DND-41 (cell line): ENCODE measurements at regions not wholly inside any gene's neighbourhood (a gene's known extent, or its start where the extent isn't known, plus 50 kb on each side); places are given as distances from the start of the nearest gene placed in this dataset.
"Not testable (repeated sequence)": the region's sequence is repeated elsewhere in the genome, so short reads cannot be mapped to it uniquely, and the experiment has no call there.

Experiments
- ATAC-seq: fragments of 200-7000 bp; cut with Tn5 transposase; 3 replicates; pipeline ENCODE4 v1.9.1; 2021; ENCODE audit warnings: low read depth; ENCODE audit not compliant: insufficient read depth
- DNase-seq: peaks from one replicate; pipeline ENCODE4 v3.0.0-alpha.2; 2020
- H2AFZ ChIP-seq: 2 replicates; pipeline ENCODE4 v1.6.0; 2012; ENCODE audit warnings: low read depth, low read length
- H3K27ac ChIP-seq: 2 replicates; pipeline ENCODE4 v1.5.1; 2012; ENCODE audit warnings: low read length, inconsistent platforms
- H3K27me3 ChIP-seq: fragments of 200-600 bp; sonication (generic); 2 replicates; pipeline ENCODE4 v1.6.0; 2012; ENCODE audit warnings: low read length, mild to moderate bottlenecking, inconsistent platforms; ENCODE audit not compliant: insufficient read depth, poor library complexity
- H3K36me3 ChIP-seq: 2 replicates; pipeline ENCODE4 v1.5.1; 2012; ENCODE audit warnings: low read length, inconsistent platforms; ENCODE audit not compliant: insufficient read depth
- H3K4me1 ChIP-seq: 2 replicates; pipeline ENCODE4 v1.5.1; 2012; ENCODE audit warnings: mild to moderate bottlenecking, low read length; ENCODE audit not compliant: insufficient read depth
- H3K4me2 ChIP-seq: 2 replicates; pipeline ENCODE4 v1.6.0; 2012; ENCODE audit warnings: mild to moderate bottlenecking, moderate library complexity, low read length, inconsistent platforms; ENCODE audit not compliant: insufficient read depth
- H3K4me3 ChIP-seq, 2 experiments: fragments of 200-600 bp in 1 of 2; shearing (Covaris generic) in 1 of 2; 2 replicates each; pipeline ENCODE4 v1.5.1; 2012 to 2016; ENCODE audit warnings: inconsistent platforms in 2 of 2, low read length in 2 of 2, mild to moderate bottlenecking in 2 of 2, low read depth in 1 of 2, moderate library complexity in 1 of 2
- H3K79me2 ChIP-seq: 2 replicates; pipeline ENCODE4 v1.6.0; 2012; ENCODE audit warnings: low read length, inconsistent platforms; ENCODE audit not compliant: insufficient read depth
- H3K9ac ChIP-seq: 2 replicates; pipeline ENCODE4 v1.6.0; 2012; ENCODE audit warnings: low read depth, mild to moderate bottlenecking, inconsistent platforms, low read length, moderate library complexity
- H3K9me3 ChIP-seq: 2 replicates; pipeline ENCODE4 v1.5.1; 2012; ENCODE audit warnings: low read length, moderate library complexity, mild to moderate bottlenecking, inconsistent platforms; ENCODE audit not compliant: insufficient read depth, severe bottlenecking
- H4K20me1 ChIP-seq: 2 replicates; pipeline ENCODE4 v1.6.0; 2012; ENCODE audit warnings: low read length; ENCODE audit not compliant: insufficient read depth
- CTCF ChIP-seq: IDR thresholded peaks from 2 replicates; pipeline ENCODE4 v1.5.1; 2012; ENCODE audit warnings: borderline replicate concordance, low read length, moderate library complexity, mild to moderate bottlenecking; ENCODE audit not compliant: poor library complexity, severe bottlenecking; ENCODE audit errors: extremely low read depth
- EZH2 ChIP-seq: IDR thresholded peaks from 3 replicates; pipeline ENCODE4 v1.6.1; 2012; ENCODE audit warnings: borderline replicate concordance, low read depth, mild to moderate bottlenecking, moderate library complexity, low read length, inconsistent platforms; ENCODE audit not compliant: severe bottlenecking

GRCh38 chr6:98054453-98054852 lies 771.4 kb upstream of the MMS22L start:
- Histone ChIP-seq H3K9ac (no peak overlapping the region), H3K4me3 (no peak overlapping the region), H3K79me2 (no peaks in the 10 kb centered on the region), H4K20me1 (no peaks in the 10 kb centered on the region), H3K4me2 (no peak overlapping the region), H3K9me3 (no peaks in the 10 kb centered on the region), H3K4me1 (no peaks in the 10 kb centered on the region), H3K27me3 (no peaks in the 10 kb centered on the region), H3K36me3 (no peaks in the 10 kb centered on the region), H2AFZ (no peak overlapping the region), H3K27ac (no peak overlapping the region)
- ATAC-seq = no peak
- DNase-seq = no peak
- TF ChIP-seq EZH2 (no peak), CTCF (peak; percentile 4)

- ATAC-seq (no peak), DNase-seq (no peak)
- H3K36me3 ChIP-seq = no peaks in the 10 kb centered on the region
- H3K27me3 ChIP-seq = no peaks in the 10 kb centered on the region
- no peak overlapping the region for H3K4me3 ChIP-seq
- no peaks in the 10 kb centered on the region for H3K79me2 ChIP-seq
- H3K4me2 ChIP-seq = no peak overlapping the region
- no peak overlapping the region for H3K9ac ChIP-seq
- no peaks in the 10 kb centered on the region for H3K9me3 ChIP-seq
- TF ChIP-seq CTCF = no peak
- no peak for TF ChIP-seq EZH2
- no peaks in the 10 kb centered on the region for H4K20me1 ChIP-seq
- H3K4me1 ChIP-seq = no peaks in the 10 kb centered on the region
- no peak overlapping the region for H2AFZ ChIP-seq
- no peak overlapping the region for H3K27ac ChIP-seq
Observed at GRCh38 chr6:98056955-98057354, 773.9 kb upstream of the MMS22L start.

DNA sequence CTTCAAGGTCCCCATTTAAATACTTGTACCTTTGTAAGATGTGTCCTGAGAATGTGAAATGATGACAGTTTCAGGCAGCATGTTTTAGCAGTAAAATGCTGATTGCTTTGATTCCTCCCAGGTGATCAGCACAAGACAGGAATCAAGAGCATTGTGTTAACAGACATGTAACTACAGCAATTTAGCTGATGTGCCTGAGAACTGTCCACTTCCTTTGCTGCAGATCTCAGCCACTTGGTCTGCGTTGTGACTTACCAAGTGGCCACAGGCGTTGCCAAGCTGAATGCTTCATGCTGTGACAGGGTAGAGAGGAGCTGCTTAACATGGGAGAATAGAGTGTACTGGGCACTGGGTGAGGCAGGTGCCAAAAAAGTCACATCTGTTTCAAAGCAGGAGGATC lies 767.0 kb upstream of the POU3F2 start:
- Histone ChIP-seq H3K79me2 (no peaks in the 10 kb centered on the region), H3K4me1 (no peaks in the 10 kb centered on the region), H3K27ac (no peak overlapping the region), H4K20me1 (no peaks in the 10 kb centered on the region), H3K36me3 (no peaks in the 10 kb centered on the region), H3K4me3 (no peak overlapping the region), H3K27me3 (no peaks in the 10 kb centered on the region), H2AFZ (no peak overlapping the region), H3K9me3 (no peaks in the 10 kb centered on the region), H3K4me2 (no peak overlapping the region), H3K9ac (no peak overlapping the region)
- no peak for DNase-seq
- TF ChIP-seq EZH2 (no peak), CTCF (no peak)
- no peak for ATAC-seq

DNA sequence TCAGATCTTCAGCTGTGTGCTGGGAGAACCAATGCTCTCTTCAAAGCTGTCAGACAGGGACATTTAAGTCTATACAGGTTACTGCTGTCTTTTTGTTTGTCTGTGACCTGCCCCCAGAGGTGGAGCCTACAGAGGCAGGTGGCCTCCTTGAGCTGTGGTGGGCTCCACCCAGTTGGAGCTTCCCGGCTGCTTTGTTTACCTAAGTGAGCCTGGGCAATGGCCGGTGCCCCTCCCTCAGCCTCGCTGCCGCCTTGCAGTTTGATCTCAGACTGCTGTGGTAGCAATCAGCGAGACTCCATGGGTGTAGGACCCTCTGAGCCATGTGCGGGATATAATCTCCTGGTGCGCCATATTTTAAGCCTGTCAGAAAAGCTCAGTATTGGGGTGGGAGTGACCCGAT lies 745.8 kb upstream of the POU3F2 start:
- not testable (repeated sequence) for H3K36me3 ChIP-seq, H3K4me2 ChIP-seq, H3K27ac ChIP-seq, ATAC-seq, H4K20me1 ChIP-seq, H3K79me2 ChIP-seq, H3K9me3 ChIP-seq, H3K27me3 ChIP-seq, DNase-seq, H3K4me3 ChIP-seq, H3K4me1 ChIP-seq, H2AFZ ChIP-seq, H3K9ac ChIP-seq
